ENCODE measurements at regions not wholly inside any gene's neighbourhood (a gene's known extent, or its start where the extent isn't known, plus 50 kb on each side); places are given as distances from the start of the nearest gene placed in this dataset.

DNA sequence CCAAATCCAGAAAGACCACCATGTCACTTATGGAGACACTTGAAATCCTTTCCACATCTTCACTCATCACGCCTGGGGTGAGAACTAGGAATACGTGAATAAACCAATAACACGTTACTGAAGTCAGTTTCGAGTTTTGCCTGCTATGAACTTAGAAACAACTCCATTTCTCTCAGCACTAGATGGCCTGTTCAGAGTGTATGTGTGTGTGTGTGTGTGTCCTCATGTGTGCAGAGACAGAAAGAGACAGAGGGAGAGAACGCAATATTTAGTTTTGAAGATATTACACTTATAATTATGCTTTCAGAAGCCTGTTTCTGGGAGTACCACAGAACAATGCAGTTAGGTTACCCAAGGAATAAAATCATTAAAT lies 81.2 kb upstream of the CCN6 start:
- Histone ChIP-seq H3K27me3 (ENCODE audit: control insufficient read depth, insufficient read depth, low read length) (no peaks in the 10 kb centered on the region), H3K4me1 (ENCODE audit: control insufficient read depth, insufficient read depth, low read length) (peaks cover 4% of the 10 kb centered on the region), H3K27ac (ENCODE audit: low read depth, low read length) (peak overlapping the region; percentile 78), H3K4me3 (ENCODE audit: low read depth, low read length) (no peak overlapping the region), H3K36me3 (ENCODE audit: control insufficient read depth, insufficient read depth, low read length) (no peaks in the 10 kb centered on the region), H3K9me3 (ENCODE audit: control insufficient read depth, insufficient read depth, low read length) (no peaks in the 10 kb centered on the region)
- WGBS (ENCODE audit: insufficient coverage) = no CpG with 5 or more reads among the region's 5 CpGs
- DNase-seq (ENCODE audit: low read depth in 4 of 6, low spot score in 6 of 6) = no peak

DNA sequence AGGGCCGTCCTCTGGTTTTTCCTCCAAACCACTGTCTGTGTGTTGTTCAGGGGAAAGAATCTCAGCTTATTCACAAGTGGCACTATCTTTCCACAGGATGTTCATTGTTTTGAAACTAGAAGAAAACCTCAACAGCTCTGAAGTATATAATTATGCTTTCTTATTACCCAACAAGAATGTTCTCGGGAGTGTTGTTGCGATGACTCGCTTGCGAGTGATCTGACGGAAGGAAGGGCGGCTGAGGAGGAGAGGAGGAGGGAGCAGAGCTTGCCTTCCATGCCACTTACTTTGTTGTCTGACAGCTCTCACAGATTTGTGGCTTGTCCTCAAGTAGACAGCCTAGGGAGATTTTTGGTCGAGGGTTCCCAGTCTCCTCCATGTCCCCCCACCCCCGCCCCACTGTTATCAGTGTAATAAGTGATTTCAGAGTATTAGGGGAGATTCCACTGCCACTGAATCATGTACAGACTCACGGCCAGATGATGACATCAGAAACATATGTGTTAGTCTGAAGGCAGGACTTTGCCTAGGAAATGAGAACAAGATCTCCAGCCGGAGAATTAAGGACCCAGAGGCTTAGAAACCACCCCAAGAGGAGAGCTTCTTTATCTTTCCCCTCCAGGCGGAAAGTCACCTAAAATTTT lies 80.7 kb upstream of the CCN6 start:
- Histone ChIP-seq H3K27ac (ENCODE audit: low read depth, low read length) (peak overlapping the region; percentile 78), H3K9me3 (ENCODE audit: control insufficient read depth, insufficient read depth, low read length) (no peaks in the 10 kb centered on the region), H3K27me3 (ENCODE audit: control insufficient read depth, insufficient read depth, low read length) (no peaks in the 10 kb centered on the region), H3K4me3 (ENCODE audit: low read depth, low read length) (no peak overlapping the region), H3K4me1 (ENCODE audit: control insufficient read depth, insufficient read depth, low read length) (peaks cover 4% of the 10 kb centered on the region), H3K36me3 (ENCODE audit: control insufficient read depth, insufficient read depth, low read length) (no peaks in the 10 kb centered on the region)
- peak in 2 of 6 donors; percentile 58 to 80 for DNase-seq (ENCODE audit: low read depth in 4 of 6, low spot score in 6 of 6)
- WGBS (ENCODE audit: insufficient coverage) = 47% methylated on average over 2 of the region's 12 CpGs

- Histone ChIP-seq H3K27me3 (ENCODE audit: control insufficient read depth, insufficient read depth, low read length) (no peaks in the 10 kb centered on the region), H3K4me1 (ENCODE audit: control insufficient read depth, insufficient read depth, low read length) (peaks cover 4% of the 10 kb centered on the region), H3K27ac (ENCODE audit: low read depth, low read length) (peak overlapping the region; percentile 35), H3K9me3 (ENCODE audit: control insufficient read depth, insufficient read depth, low read length) (no peaks in the 10 kb centered on the region), H3K4me3 (ENCODE audit: low read depth, low read length) (no peak overlapping the region), H3K36me3 (ENCODE audit: control insufficient read depth, insufficient read depth, low read length) (no peaks in the 10 kb centered on the region)
- peak in 2 of 6 donors; percentile 40 to 86 for DNase-seq (ENCODE audit: low read depth in 4 of 6, low spot score in 6 of 6)
- 100% methylated on average over 1 of the region's 5 CpGs for WGBS (ENCODE audit: insufficient coverage)
Measured at GRCh38 chr6:111973927-111974639, 79.8 kb upstream of the CCN6 start.

DNA sequence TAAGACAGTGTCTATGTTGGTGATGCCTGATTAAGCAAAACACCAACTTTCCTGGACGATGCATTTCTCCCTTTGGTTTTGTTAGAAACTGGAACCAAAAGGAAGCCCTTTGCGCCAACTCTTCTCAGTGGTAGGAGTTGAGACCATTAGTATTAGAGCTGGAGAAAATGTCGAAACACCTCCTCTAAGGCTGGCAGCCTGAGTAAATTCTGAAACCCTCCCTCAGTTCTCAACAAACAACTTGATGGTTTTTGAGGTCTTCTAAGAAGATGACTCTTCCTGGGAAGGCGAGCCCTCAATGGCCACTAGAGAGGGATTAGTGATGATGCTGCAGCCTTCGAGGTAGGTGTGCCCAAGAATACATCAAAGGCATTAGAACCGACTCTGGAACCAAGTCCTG lies 78.4 kb upstream of the CCN6 start:
- no peak overlapping the region for H3K4me3 ChIP-seq (ENCODE audit: low read depth, low read length)
- H3K36me3 ChIP-seq (ENCODE audit: control insufficient read depth, insufficient read depth, low read length) = no peaks in the 10 kb centered on the region
- no peaks in the 10 kb centered on the region for H3K27me3 ChIP-seq (ENCODE audit: control insufficient read depth, insufficient read depth, low read length)
- H3K27ac ChIP-seq (ENCODE audit: low read depth, low read length) = no peak overlapping the region
- H3K9me3 ChIP-seq (ENCODE audit: control insufficient read depth, insufficient read depth, low read length) = no peaks in the 10 kb centered on the region
- DNase-seq (ENCODE audit: low read depth in 4 of 6, low spot score in 6 of 6) = no peak
- WGBS (ENCODE audit: insufficient coverage) = 93% methylated on average over 3 of the region's 6 CpGs
- H3K4me1 ChIP-seq (ENCODE audit: control insufficient read depth, insufficient read depth, low read length) = peaks cover 4% of the 10 kb centered on the region

GRCh38 chr6:111976139-111976538 lies 77.8 kb upstream of the CCN6 start:
- Histone ChIP-seq H3K4me1 (ENCODE audit: control insufficient read depth, insufficient read depth, low read length) (peaks cover 4% of the 10 kb centered on the region), H3K4me3 (ENCODE audit: low read depth, low read length) (no peak overlapping the region), H3K27ac (ENCODE audit: low read depth, low read length) (no peak overlapping the region), H3K9me3 (ENCODE audit: control insufficient read depth, insufficient read depth, low read length) (no peaks in the 10 kb centered on the region), H3K27me3 (ENCODE audit: control insufficient read depth, insufficient read depth, low read length) (no peaks in the 10 kb centered on the region), H3K36me3 (ENCODE audit: control insufficient read depth, insufficient read depth, low read length) (no peaks in the 10 kb centered on the region)
- WGBS (ENCODE audit: insufficient coverage) = 85% methylated on average over 2 of the region's 2 CpGs
- no peak for DNase-seq (ENCODE audit: low read depth in 4 of 6, low spot score in 6 of 6)

DNA sequence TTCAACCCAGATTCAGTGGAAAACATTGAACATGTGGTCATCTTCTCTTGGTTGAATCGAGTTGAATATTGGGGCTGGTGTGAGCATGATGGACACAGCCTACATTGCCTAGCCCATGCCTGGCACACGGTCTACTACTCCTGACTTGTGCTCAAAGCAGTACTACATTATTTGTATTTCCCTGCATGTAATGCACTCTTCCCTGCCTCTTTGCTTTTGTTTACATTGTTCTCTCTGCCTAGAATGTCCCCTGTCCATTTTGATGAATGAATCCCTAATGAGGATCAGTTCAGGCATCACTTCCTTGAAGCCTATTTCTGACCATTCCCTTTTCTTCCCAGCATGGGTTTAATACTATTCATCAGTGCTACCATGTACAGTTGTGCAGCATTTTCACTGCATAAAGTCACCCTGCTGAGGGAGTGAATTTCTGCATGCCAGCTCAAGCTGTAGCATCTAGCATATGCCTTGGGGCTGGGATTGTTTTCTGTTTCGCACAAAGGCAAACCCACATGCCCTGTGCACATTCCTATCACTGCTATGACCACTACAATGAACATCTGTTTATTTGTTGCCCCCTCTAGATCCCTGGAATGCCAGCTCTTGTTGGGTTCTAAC lies 75.3 kb upstream of the CCN6 start:
- 100% methylated on average over 1 of the region's 3 CpGs for WGBS (ENCODE audit: insufficient coverage)
- peak in 1 of 6 donors; percentile 26 for DNase-seq (ENCODE audit: low read depth in 4 of 6, low spot score in 6 of 6)
- no peaks in the 10 kb centered on the region for H3K27me3 ChIP-seq (ENCODE audit: control insufficient read depth, insufficient read depth, low read length)
- no peak overlapping the region for H3K4me3 ChIP-seq (ENCODE audit: low read depth, low read length)
- H3K27ac ChIP-seq (ENCODE audit: low read depth, low read length) = no peak overlapping the region
- H3K4me1 ChIP-seq (ENCODE audit: control insufficient read depth, insufficient read depth, low read length) = no peaks in the 10 kb centered on the region
- no peaks in the 10 kb centered on the region for H3K9me3 ChIP-seq (ENCODE audit: control insufficient read depth, insufficient read depth, low read length)
- no peaks in the 10 kb centered on the region for H3K36me3 ChIP-seq (ENCODE audit: control insufficient read depth, insufficient read depth, low read length)

GRCh38 chr6:111979633-111980032 lies 74.3 kb upstream of the CCN6 start:
- no peaks in the 10 kb centered on the region for H3K4me1 ChIP-seq (ENCODE audit: control insufficient read depth, insufficient read depth, low read length)
- no peak overlapping the region for H3K27ac ChIP-seq (ENCODE audit: low read depth, low read length)
- H3K9me3 ChIP-seq (ENCODE audit: control insufficient read depth, insufficient read depth, low read length) = no peaks in the 10 kb centered on the region
- H3K36me3 ChIP-seq (ENCODE audit: control insufficient read depth, insufficient read depth, low read length) = no peaks in the 10 kb centered on the region
- no peaks in the 10 kb centered on the region for H3K27me3 ChIP-seq (ENCODE audit: control insufficient read depth, insufficient read depth, low read length)
- DNase-seq (ENCODE audit: low read depth in 4 of 6, low spot score in 6 of 6) = no peak
- H3K4me3 ChIP-seq (ENCODE audit: low read depth, low read length) = no peak overlapping the region
- 100% methylated on average over 3 of the region's 6 CpGs for WGBS (ENCODE audit: insufficient coverage)

- H3K9me3 ChIP-seq (ENCODE audit: control insufficient read depth, insufficient read depth, low read length) = no peaks in the 10 kb centered on the region
- H3K36me3 ChIP-seq (ENCODE audit: control insufficient read depth, insufficient read depth, low read length) = no peaks in the 10 kb centered on the region
- WGBS (ENCODE audit: insufficient coverage) = no CpG with 5 or more reads among the region's 6 CpGs
- no peak for DNase-seq (ENCODE audit: low read depth in 4 of 6, low spot score in 6 of 6)
- no peaks in the 10 kb centered on the region for H3K27me3 ChIP-seq (ENCODE audit: control insufficient read depth, insufficient read depth, low read length)
- no peak overlapping the region for H3K27ac ChIP-seq (ENCODE audit: low read depth, low read length)
- no peaks in the 10 kb centered on the region for H3K4me1 ChIP-seq (ENCODE audit: control insufficient read depth, insufficient read depth, low read length)
- H3K4me3 ChIP-seq (ENCODE audit: low read depth, low read length) = no peak overlapping the region
Measured at GRCh38 chr6:111980143-111980542, 73.8 kb upstream of the CCN6 start.

DNA sequence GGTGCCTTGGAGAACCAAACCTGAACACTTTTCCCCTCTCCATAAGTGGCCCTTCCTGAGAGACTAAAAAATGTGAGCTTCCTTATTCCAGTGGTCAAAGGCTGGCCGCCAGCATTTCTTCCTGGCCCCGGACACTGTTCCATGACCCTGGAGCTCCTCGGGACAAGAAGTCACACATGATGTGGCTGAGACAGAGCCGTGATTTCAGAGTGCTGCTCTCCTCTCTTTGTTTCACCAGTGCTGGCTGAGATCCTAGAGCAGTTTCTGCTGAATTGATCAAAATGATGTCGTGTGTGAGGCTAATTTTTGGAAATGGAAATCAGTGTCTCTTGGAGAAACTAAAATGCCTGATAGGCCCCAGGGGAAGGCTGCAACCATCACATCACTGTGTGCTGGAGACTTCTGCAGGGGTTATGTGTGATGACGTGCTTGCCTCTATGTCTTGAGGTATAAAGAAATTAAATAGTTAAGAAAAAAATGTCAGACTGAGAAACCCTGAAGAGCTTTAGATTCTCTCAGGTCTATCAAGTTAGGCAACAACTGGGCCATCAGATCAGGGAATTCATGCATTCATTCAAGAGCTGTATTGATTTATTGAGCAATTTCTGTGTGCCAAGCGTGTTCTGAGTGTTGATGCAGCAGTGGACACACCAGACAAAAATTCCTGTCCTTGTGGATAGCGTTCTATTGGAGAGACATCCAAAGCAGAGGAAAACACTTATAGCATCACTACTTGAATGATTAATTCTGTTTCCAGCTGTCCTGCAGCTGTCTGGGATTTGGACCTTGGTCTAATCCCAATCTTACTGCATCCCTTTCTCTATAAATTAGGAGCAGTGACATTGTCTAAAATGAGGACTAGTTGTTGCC lies 72.7 kb upstream of the CCN6 start:
- no peaks in the 10 kb centered on the region for H3K36me3 ChIP-seq (ENCODE audit: control insufficient read depth, insufficient read depth, low read length)
- no peaks in the 10 kb centered on the region for H3K4me1 ChIP-seq (ENCODE audit: control insufficient read depth, insufficient read depth, low read length)
- H3K27me3 ChIP-seq (ENCODE audit: control insufficient read depth, insufficient read depth, low read length) = no peaks in the 10 kb centered on the region
- H3K9me3 ChIP-seq (ENCODE audit: control insufficient read depth, insufficient read depth, low read length) = no peaks in the 10 kb centered on the region
- peak in 2 of 6 donors; percentile 62 to 73 for DNase-seq (ENCODE audit: low read depth in 4 of 6, low spot score in 6 of 6)
- H3K27ac ChIP-seq (ENCODE audit: low read depth, low read length) = no peak overlapping the region
- WGBS (ENCODE audit: insufficient coverage) = 44% methylated on average over 7 of the region's 8 CpGs
- H3K4me3 ChIP-seq (ENCODE audit: low read depth, low read length) = no peak overlapping the region
